Endothelial cell of umbilical vein (primary cell): ENCODE measurements at regions not wholly inside any gene's neighbourhood (a gene's known extent, or its start where the extent isn't known, plus 50 kb on each side); places are given as distances from the start of the nearest gene placed in this dataset.

Source experiments
- BruUV-seq: library from RNA; stranded (reverse); fragments of 400-500 nt; replicated peaks from 2 replicates; lab custom pipeline; 2021; lab: Mats Ljungman, UMichigan
- CTCF ChIA-PET: fragments of 300-600, 350-600 bp; sonication (Branson Sonifier 250); formaldehyde crosslinking; loops from one replicate; lab custom pipeline; 2021; ENCODE audit warnings: antibody characterized with exemption, inconsistent platforms; lab: Charles Lee
- POLR2A ChIA-PET: fragments of 300-600, 350-600 bp; sonication (Branson Sonifier 250); formaldehyde crosslinking; loops from one replicate; lab custom pipeline; 2021; ENCODE audit warnings: antibody characterized with exemption, inconsistent platforms; lab: Charles Lee
- DNase-seq: peaks from one replicate; pipeline ENCODE4 v3.0.0-alpha.2; 2011; ENCODE audit warnings: low read depth, low spot score
- FAIRE-seq: peaks from 2 replicates; lab custom pipeline; 2011; peaks lifted over from hg19 to GRCh38; lab: Jason Lieb, UNC
- H2AFZ ChIP-seq: 2 replicates; pipeline ENCODE4 v1.6.0; 2012; ENCODE audit warnings: low read depth, low read length, control low read depth, inconsistent platforms
- H3K27ac ChIP-seq: 2 replicates; pipeline ENCODE4 v1.5.1; 2011; ENCODE audit warnings: low read depth, mild to moderate bottlenecking, control low read depth, low read length, moderate library complexity; ENCODE audit not compliant: insufficient read depth
- H3K27me3 ChIP-seq, 2 experiments: 2 replicates each; pipeline versions ENCODE4 v1.6.0 to v1.6.1; 2011; ENCODE audit warnings: low read length in 2 of 2, mixed read lengths in 1 of 2; ENCODE audit not compliant: control insufficient read depth in 2 of 2, insufficient read depth in 2 of 2
- H3K36me3 ChIP-seq, 2 experiments: 2 replicates in 1 of 2; 3 replicates in 1 of 2; pipeline ENCODE4 v1.5.1; 2011; ENCODE audit warnings: low read length in 2 of 2, mild to moderate bottlenecking in 1 of 2, moderate library complexity in 1 of 2; ENCODE audit not compliant: control insufficient read depth in 2 of 2, insufficient read depth in 2 of 2; ENCODE audit errors: extremely low read depth in 1 of 2
- H3K4me1 ChIP-seq: 3 replicates; pipeline ENCODE4 v1.5.1; 2011; ENCODE audit warnings: mild to moderate bottlenecking, low read length; ENCODE audit not compliant: control insufficient read depth, insufficient read depth; ENCODE audit errors: extremely low read depth
- H3K4me2 ChIP-seq: 2 replicates; pipeline ENCODE4 v1.6.1; 2011; ENCODE audit warnings: low read length, control low read depth, mixed read lengths; ENCODE audit not compliant: insufficient read depth
- H3K4me3 ChIP-seq, 3 experiments: fragments of 200-600 bp in 1 of 3; sonication (generic), shearing (Covaris generic) in 1 of 3; replicated peaks in 1 of 3; 2 replicates each; pipeline ENCODE4 v1.5.1; 2011 to 2016; ENCODE audit warnings: control low read depth in 3 of 3, low read length in 3 of 3, mild to moderate bottlenecking in 2 of 3, inconsistent platforms in 1 of 3, low read depth in 1 of 3, moderate library complexity in 1 of 3; ENCODE audit not compliant: insufficient read depth in 1 of 3
- H3K79me2 ChIP-seq: 2 replicates; pipeline ENCODE4 v1.6.0; 2012; ENCODE audit warnings: low read length, inconsistent platforms; ENCODE audit not compliant: control insufficient read depth, insufficient read depth
- H3K9ac ChIP-seq: replicated peaks from 2 replicates; pipeline ENCODE3; 2011; ENCODE audit warnings: low read length, control low read depth; ENCODE audit not compliant: insufficient read depth; ENCODE audit errors: extremely low read depth
- H3K9me1 ChIP-seq: replicated peaks from 3 replicates; pipeline ENCODE4 v1.6.0; 2011; ENCODE audit warnings: mild to moderate bottlenecking, low read length; ENCODE audit not compliant: control insufficient read depth, insufficient read depth; ENCODE audit errors: extremely low read depth
- H3K9me3 ChIP-seq: replicated peaks from 2 replicates; pipeline ENCODE4 v1.5.1; 2012; ENCODE audit warnings: low read length, inconsistent platforms; ENCODE audit not compliant: control insufficient read depth, insufficient read depth
- H4K20me1 ChIP-seq: replicated peaks from 2 replicates; pipeline ENCODE3; 2011; ENCODE audit warnings: mild to moderate bottlenecking, low read length; ENCODE audit not compliant: control insufficient read depth, insufficient read depth; ENCODE audit errors: extremely low read depth
- EZH2 ChIP-seq: IDR thresholded peaks from 2 replicates; pipeline ENCODE4 v1.6.1; 2012; ENCODE audit warnings: borderline replicate concordance, low read depth, mild to moderate bottlenecking, moderate library complexity, low read length, inconsistent platforms; ENCODE audit not compliant: severe bottlenecking
- FOS ChIP-seq: IDR thresholded peaks from 2 replicates; pipeline ENCODE4 v1.6.1; 2011; ENCODE audit warnings: mild to moderate bottlenecking, low read length, moderate library complexity, borderline replicate concordance; ENCODE audit not compliant: insufficient read depth
- GATA2 ChIP-seq: IDR thresholded peaks from 2 replicates; pipeline ENCODE4 v1.7.0; 2011; ENCODE audit warnings: low read depth, mild to moderate bottlenecking, moderate library complexity, mixed read lengths, low read length; ENCODE audit not compliant: insufficient read length, insufficient read depth
- JUN ChIP-seq: IDR thresholded peaks from 2 replicates; pipeline ENCODE4 v1.6.1; 2011; ENCODE audit warnings: borderline replicate concordance, low read depth; ENCODE audit not compliant: insufficient read length, insufficient read depth
- MYC ChIP-seq: IDR thresholded peaks from one replicate; pipeline ENCODE4 v1.6.1; 2011; ENCODE audit warnings: mild to moderate bottlenecking, low read depth, low read length
- POLR2A ChIP-seq: IDR thresholded peaks from 2 replicates; pipeline ENCODE4 v1.6.1; 2012; ENCODE audit warnings: low read depth, mild to moderate bottlenecking, control low read depth, low read length
- POLR2AphosphoS5 ChIP-seq: IDR thresholded peaks from 2 replicates; pipeline ENCODE4 v1.6.1; 2012; ENCODE audit warnings: low read depth, mild to moderate bottlenecking, control low read depth, low read length, moderate library complexity; ENCODE audit not compliant: insufficient read depth
- dilution Hi-C: fragments of 300-500 bp; cut with MboI; formaldehyde crosslinking; loops from one replicate; pipeline ENCODE4 v1.15.0; 2019; ENCODE audit warnings: low sequenced_read_pairs; ENCODE audit not compliant: extremely low pct_ligation_motif_present
- intact Hi-C: fragments of 100-400 bp; cut with micrococcal nuclease; formaldehyde crosslinking; loops from one replicate; pipeline ENCODE4 v1.10.0; 2022
- TF ChIP-seq, protein P1 (sequence below), 2 donors: IDR thresholded peaks; 1 replicate in 1 of 2; 2 replicates in 1 of 2; pipeline ENCODE4 v1.5.1; 2011; ENCODE audit warnings: low read length in 2 of 2, mild to moderate bottlenecking in 2 of 2, moderate library complexity in 2 of 2, control low read depth in 1 of 2, inconsistent platforms in 1 of 2, low read depth in 1 of 2; ENCODE audit not compliant: insufficient read depth in 1 of 2; ENCODE audit errors: extremely low read depth in 1 of 2
- TF ChIP-seq, protein P2 (sequence below): IDR thresholded peaks from 2 replicates; pipeline ENCODE4 v1.6.1; 2011; ENCODE audit not compliant: insufficient read depth, insufficient read length

DNA sequence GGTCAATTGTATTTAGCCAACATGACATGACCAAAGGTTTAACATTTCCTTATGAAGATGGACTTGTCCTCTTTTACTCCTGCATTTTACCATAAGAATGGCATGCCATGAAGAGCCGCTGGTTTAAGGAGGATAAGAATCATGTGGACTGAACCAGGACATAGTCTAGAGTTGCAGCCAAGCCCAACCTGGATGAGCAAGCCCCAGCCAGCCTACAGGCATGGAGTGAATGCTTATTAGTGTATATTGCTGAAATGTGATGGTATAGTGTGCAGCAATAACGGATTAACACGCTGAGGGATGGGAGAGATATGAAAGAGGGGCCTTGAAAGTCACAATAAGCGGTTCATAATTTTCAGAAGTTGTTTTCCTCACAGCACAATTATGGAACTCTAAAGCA is 523.2 kb downstream of the NTRK2 start:
- CTCF ChIA-PET = no interaction called here
- POLR2A ChIA-PET = no interaction called here
- dilution Hi-C loops = no loop called here

More for the DNA sequence above, 523.2 kb downstream of the NTRK2 start:
- FAIRE-seq (no peak), DNase-seq (no peak)
- no peaks in the 10 kb centered on the region for H3K9me1 ChIP-seq
- no peaks in the 10 kb centered on the region for H3K36me3 ChIP-seq
- H3K4me2 ChIP-seq = no peak overlapping the region
- no peaks in the 10 kb centered on the region for H3K9me3 ChIP-seq
- TF ChIP-seq GATA2 (no peak), MYC (no peak), FOS (no peak), POLR2A (no peak), POLR2AphosphoS5 (no peak), JUN (no peak), EZH2 (no peak)
- TF ChIP-seq, protein P1, sequence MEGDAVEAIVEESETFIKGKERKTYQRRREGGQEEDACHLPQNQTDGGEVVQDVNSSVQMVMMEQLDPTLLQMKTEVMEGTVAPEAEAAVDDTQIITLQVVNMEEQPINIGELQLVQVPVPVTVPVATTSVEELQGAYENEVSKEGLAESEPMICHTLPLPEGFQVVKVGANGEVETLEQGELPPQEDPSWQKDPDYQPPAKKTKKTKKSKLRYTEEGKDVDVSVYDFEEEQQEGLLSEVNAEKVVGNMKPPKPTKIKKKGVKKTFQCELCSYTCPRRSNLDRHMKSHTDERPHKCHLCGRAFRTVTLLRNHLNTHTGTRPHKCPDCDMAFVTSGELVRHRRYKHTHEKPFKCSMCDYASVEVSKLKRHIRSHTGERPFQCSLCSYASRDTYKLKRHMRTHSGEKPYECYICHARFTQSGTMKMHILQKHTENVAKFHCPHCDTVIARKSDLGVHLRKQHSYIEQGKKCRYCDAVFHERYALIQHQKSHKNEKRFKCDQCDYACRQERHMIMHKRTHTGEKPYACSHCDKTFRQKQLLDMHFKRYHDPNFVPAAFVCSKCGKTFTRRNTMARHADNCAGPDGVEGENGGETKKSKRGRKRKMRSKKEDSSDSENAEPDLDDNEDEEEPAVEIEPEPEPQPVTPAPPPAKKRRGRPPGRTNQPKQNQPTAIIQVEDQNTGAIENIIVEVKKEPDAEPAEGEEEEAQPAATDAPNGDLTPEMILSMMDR (IDR thresholded peaks at IDR 0.05; ENCODE audit: extremely low read depth in 1 of 2, insufficient read depth in 1 of 2, low read depth in 1 of 2, low read length in 2 of 2) = no peak
- TF ChIP-seq, protein P2, sequence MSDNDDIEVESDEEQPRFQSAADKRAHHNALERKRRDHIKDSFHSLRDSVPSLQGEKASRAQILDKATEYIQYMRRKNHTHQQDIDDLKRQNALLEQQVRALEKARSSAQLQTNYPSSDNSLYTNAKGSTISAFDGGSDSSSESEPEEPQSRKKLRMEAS = no peak
- H3K79me2 ChIP-seq = no peaks in the 10 kb centered on the region
- no peaks in the 10 kb centered on the region for H3K4me1 ChIP-seq
- intact Hi-C loops = no loop called here
- H4K20me1 ChIP-seq = no peaks in the 10 kb centered on the region
- BruUV-seq = no TSS peak
- H3K9ac ChIP-seq = no peak overlapping the region
- peaks cover 0 to 7% of the 10 kb centered on the region in 2 experiments for H3K27me3 ChIP-seq
- no peak overlapping the region for H3K4me3 ChIP-seq
- H3K27ac ChIP-seq = no peak overlapping the region
- no peak overlapping the region for H2AFZ ChIP-seq
